NCI-H526 (cell line): ENCODE measurements at regions not wholly inside any gene's neighbourhood (a gene's known extent, or its start where the extent isn't known, plus 50 kb on each side); places are given as distances from the start of the nearest gene placed in this dataset.
"Not testable (repeated sequence)": the region's sequence is repeated elsewhere in the genome, so short reads cannot be mapped to it uniquely, and the experiment has no call there.

Source experiments
- DNase-seq, 2 experiments: peaks; one replicate each; lab custom pipeline; 2025; lab: John Stamatoyannopoulos, UW

GRCh38 chr4:64014647-64015046, 394.6 kb downstream of the TECRL start:
- no peak for DNase-seq

DNA sequence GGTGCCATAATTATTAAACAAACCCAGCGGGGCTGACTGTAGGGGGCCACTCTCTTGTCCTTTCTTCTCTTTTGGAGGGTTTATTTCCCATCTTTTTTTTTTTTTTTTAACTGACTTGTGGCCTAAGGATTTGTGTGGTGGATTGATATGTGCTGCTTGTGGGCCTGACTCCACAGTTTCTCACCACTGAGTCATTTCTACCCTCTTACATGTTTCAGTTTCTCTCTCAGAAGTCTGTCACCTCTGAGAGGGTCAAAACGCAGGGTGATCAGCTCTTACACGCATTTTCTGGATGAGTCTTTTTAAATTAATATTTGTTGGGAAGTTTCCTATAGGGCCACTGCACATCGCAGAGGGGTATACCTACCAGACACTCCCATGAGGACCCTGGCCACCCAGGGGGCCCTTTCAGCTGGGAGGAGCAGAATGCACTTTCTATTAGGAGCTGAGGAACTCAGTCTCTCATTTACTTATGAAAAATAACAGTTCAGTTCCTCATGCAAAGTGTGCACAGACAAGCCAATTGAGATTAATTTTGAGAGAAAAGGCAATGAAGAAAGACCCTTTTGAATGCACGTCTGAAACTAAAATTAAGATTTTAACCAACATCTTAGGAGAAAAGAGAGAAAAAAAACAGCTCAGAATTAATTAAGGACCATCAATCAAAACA, 407.9 kb downstream of the TECRL start:
- no peak for DNase-seq

DNA sequence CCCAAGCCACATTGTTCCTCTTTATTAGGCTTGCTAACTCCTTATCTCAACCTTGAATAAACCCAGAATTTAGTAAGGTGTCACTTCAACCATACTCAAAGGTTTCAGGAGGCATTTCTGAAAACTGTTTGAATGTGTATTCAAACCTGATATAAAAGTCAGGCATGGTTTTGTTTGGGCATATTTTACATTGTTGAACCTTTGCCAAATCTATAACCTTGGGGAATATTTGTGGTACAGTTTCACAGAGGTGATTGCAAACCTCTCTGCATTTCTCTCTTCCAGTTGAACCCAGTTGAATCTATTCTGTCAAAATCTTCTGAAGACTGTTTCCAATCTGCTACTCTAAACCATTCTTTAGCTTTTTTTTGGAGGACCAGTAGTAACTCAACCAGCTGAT, 409.0 kb downstream of the TECRL start:
- no peak for DNase-seq

GRCh38 chr4:63986253-63986652, 423.0 kb downstream of the TECRL start:
- no peak for DNase-seq

DNA sequence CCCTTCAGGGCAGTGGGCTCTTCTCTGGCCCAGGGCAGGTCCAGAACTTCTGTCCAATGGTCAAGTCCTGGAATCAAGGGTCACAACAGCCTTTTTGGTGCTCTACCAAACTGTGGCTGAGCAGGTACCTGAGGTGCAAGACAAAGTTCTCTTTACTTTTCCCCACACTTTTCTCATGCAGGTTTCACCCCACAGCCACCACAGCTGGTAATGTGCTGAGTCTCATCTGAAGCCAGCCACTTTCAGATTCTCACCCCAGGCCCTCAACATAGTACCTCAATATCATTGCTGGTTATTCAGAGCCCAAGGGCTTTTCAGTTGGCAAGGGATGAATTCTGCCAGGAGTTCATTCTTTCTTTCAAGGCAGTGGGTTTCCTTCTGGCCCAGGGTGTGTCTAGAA, 426.0 kb downstream of the TECRL start:
- no peak for DNase-seq

DNA sequence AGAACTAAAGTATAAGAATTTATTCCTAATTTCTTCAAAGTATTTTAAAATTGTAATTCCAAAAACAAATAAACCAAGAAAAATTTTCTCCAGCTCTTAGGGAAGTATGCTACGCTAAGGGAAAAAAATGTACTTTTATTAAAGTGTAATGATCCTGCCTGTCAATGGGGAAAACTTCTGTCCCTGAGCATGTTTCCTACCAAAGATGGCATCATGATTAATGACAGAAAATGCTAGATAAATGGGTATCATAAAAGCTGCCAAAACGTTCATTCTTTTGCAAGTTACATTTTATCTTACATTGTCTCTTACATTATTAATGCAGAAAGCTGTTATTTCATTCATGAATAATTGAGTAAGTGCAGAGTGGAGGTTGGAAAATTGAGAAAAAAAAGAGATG, 443.4 kb downstream of the TECRL start:
- DNase-seq, result no peak

DNA sequence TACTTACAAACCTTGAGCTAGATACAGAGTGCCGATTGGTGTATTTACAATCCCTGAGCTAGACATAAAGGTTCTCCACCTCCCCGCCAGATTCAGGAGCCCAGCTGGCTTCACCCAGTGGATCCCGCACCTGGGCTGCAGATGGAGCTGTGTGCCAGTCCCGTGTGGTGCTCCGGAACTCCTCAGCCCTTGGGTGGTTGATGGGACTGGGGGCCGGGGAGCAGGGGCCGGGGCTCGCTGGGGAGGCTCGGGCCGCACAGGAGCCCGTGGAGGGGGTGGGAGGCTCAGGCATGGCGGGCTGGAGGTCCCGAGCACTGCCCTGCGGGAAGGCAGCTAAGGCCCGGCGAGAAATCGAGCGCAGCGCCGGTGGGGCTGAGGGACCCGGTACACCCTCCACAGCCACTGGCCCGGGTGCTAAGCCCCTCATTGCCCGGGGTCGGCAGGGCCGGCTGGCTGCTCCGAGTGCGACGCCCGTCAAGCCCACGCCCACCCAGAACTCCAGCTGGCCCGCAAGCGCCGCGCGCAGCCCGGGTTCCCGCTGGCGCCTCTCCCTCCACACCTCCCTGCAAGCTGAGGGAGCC, 466.5 kb downstream of the TECRL start:
- not testable (repeated sequence) for DNase-seq

GRCh38 chr4:63937961-63938360, 471.3 kb downstream of the TECRL start:
- DNase-seq, result no peak

DNA sequence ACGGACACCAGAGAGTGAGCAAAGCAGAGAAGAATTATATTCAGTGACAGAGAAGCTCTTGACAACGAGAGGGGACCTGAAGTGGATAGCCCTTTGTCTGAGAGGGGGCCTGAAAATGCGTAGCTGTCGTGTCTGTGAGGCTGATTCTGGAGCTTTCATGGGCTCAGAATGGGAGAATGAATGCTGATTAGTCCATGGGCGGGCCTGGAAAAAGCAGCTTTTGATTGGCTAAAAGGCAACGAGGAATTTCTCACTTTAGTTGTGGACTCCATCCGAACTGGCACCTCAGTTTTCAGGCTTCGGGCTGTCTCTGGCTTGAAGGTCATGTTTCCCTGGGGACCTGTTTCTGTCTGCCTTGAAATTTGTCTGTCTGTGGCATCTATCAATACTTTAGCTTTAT, 487.1 kb downstream of the TECRL start:
- DNase-seq, result no peak

GRCh38 chr4:63921561-63921960, 487.7 kb downstream of the TECRL start:
- DNase-seq, result no peak

- DNase-seq, result no peak
These were observed 489.4 kb downstream of the TECRL start for GRCh38 chr4:63919636-63920365.

DNA sequence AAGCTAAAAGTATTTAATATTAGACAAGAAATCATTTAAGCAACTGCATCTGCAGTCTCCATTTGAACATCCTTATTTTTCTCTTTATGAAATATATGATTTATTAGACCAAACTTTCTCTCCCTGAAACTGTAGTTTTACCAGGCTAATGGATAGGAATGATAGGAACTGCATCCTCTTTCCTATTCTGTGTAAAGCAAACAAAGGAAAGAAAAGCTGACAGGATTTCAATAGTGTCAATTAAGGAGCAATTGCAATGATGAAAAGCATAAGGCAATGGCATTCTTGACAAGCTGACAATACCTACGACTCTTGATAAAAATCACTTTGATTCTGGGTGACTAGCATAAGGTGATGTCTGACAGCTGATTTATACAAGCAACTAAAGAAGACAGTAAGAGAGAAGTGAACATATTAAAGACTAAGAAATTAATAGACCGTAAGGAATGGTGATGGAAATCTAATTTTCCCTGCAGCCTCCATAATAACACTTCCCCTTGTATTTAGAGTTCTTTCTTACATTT, 502.5 kb downstream of the TECRL start:
- no peak for DNase-seq

DNA sequence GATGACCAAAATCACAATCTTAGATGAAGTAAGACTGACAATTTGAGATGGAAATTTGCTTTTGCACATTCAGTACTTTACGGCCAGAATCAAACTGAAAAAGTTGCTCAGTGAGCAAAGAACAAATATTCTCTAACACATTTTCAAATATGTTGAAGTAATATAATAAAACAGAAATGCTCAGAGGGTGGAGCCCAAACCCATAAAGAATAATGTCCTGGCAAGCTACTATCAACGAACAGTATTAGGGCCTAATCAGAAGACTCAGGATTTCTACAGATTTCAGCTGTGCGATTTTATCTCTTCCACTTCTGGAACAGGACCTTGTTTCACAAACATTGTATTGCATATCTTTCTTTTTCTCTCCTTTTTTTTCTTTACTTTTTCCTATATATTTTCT, 505.0 kb downstream of the TECRL start:
- no peak for DNase-seq

DNA sequence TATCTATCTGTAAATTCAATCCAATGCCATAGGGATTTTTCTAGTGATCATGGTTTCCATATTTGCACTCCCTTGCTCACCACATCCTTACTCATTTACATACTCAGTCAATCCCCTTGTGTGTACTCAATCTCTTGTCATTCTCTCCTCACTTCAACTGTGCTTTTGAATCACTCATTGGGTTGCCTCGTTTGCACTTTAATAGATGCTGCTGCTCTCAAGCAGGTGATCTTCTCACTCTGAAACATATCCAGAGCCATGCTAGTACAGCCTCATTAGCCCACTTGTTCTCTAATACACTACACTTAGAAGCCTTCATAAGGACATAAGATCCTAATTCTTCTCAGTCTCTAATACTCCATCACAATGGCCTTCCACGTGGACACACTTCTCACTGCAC, 507.9 kb downstream of the TECRL start:
- no peak for DNase-seq

GRCh38 chr4:63898961-63899360, 510.3 kb downstream of the TECRL start:
- DNase-seq, result no peak

GRCh38 chr4:63894161-63894560, 515.1 kb downstream of the TECRL start:
- DNase-seq, result no peak

GRCh38 chr4:63869370-63869769, 539.9 kb downstream of the TECRL start:
- no peak for DNase-seq

- no peak for DNase-seq
These were observed 557.8 kb downstream of the TECRL start for GRCh38 chr4:63851496-63851895.

DNA sequence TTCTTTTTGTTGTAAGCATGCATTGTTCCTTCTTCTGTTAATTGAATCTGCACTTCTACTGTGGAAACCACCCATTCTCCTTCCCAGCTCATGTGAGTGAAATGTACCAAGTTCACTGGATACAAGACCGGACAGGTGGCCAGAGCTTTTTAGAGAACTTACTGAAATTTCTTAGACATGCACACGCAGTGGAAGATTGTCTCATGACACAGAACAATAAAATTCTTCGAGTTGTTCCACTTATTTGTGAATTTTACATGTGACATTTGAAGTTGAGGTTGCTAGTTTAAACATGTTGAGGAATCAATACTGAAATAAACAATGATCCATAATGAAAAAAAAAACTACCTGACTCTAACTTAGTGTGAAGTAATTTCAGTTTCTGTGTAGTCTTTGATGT, 568.0 kb downstream of the TECRL start:
- DNase-seq, result no peak

GRCh38 chr4:63831590-63832155, 577.6 kb downstream of the TECRL start:
- DNase-seq, result no peak

- no peak for DNase-seq
These were observed 591.9 kb downstream of the TECRL start for GRCh38 chr4:63817196-63817865.
